ENCODE measurements at regions not wholly inside any gene's neighbourhood (a gene's known extent, or its start where the extent isn't known, plus 50 kb on each side); places are given as distances from the start of the nearest gene placed in this dataset.
A peak's percentile ranks its signal among the peaks of the same experiment; 100 is the strongest.
"Not testable (repeated sequence)": the region's sequence is repeated elsewhere in the genome, so short reads cannot be mapped to it uniquely, and the experiment has no call there.

DNA sequence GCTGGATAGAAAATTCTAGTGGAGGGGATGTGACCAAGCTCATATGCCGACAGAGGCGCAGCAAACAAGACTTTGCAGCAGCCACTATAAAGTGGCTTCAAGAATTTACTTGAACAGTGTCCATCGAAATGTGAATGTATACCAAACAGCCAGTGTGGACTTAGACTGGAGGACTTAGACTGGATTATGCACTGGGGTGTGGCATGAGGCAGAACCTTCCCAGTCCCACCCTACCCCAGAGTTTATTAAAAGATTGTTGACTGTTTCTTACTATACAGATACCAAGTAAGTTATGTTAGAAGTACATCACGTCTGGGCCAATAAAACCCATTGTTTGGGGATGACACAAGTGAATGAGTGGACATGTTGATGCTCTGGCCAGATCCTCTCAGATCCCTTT is 561.3 kb upstream of the KLF4 start:
- intact Hi-C loops (cut with DNase I): no loop called here
- no peak for DNase-seq
- ATAC-seq (ENCODE audit: poor library complexity): no peak

DNA sequence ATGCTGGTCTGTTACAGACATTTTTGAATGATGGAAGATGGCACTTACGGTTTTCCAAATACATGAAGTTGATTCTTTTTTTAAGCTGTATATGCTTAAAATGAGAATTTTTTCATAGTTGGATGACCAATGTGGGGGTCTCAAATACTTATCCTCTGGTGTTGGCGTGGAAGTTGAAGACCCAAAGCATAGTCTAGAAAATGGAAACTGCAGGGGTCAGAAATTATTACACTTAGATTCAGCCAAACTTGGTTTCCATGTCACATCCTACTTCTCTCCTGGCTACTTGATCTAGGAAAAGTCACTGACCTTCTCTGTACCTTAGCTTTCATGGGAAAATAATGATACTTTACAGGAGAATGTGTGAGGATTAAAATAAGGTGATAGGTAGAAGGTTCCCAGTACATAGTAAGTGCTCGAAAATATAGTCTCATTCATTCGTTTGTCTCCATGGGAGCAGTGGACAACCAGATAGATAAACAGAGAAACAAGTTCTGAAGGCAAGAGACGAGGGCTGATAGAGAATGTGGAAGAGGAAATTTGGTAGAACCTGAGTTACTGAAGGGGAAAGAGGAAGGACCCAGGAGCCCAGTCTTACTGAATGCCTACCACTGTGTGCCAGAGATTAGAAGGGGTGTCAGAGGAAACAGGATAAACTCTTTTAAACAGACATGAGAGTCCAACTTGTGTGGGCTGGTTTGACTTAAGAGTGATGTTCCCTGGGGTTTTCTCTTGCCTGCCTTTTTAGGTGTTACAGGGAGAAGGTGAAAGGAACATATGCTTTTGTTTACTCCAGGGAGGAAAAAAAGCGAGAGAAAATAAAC is 560.3 kb upstream of the KLF4 start:
- intact Hi-C loops (cut with DNase I): no loop called here
- DNase-seq (no peak), ATAC-seq (ENCODE audit: poor library complexity) (no peak)

DNA sequence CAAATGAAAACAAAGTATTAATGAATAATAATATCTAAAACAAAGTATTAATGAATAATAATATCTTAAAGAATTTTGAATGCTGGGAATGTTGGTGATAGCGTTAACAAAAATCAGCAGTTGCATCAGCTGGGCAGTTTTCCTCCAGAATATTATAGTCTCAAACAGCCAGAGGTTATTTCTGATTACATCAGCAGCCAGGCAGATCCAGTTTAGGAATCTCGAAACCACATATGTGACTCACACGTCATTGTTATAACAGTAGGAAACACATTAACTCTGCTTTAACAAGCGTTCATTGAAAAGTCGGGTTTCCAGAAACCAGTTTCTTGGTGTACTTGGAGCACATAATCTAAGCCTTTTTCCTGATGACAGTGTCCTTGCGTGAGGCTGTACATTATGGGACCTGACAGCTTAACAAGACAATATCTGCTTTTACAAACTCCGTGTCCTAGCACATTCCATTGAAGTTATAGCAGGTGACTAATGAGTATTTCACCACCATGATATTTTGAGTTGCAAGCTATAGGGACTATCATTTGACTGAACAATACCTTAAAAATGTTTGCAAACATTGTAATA is 559.5 kb upstream of the KLF4 start:
- intact Hi-C loops (cut with DNase I): no loop called here
- no peak for DNase-seq
- ATAC-seq (ENCODE audit: poor library complexity): no peak

DNA sequence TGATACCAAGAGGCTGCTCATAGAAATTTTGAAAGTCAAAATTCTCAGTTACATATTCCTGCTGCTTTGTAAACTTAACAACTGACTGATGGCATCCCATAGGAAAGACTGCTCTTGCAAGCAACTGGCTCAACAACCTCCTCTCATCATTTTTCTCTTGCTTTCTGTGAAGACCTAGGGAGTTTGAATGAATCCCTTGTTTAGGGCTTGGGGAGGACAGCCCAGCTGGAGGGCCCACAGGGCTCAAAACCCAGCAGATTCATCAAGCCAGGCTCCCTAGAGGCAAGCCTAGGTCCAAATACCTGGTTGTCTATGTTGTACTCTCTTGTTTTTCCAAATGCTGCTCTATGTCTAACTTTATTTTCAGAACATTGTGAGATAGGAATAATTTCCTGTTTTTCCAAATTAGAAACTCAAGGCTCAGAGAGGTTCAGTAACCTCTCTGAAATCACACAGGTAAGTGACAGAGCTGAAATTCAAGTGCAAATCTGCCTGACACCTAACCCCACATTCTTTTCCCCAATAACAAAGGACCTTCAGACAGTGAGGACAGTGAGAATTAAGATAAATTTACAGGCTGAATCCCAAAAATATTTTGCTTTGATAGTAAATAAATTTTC is 558.9 kb upstream of the KLF4 start:
- DNase-seq: no peak
- ATAC-seq (ENCODE audit: poor library complexity): no peak
- intact Hi-C loops (cut with DNase I): no loop called here

DNA sequence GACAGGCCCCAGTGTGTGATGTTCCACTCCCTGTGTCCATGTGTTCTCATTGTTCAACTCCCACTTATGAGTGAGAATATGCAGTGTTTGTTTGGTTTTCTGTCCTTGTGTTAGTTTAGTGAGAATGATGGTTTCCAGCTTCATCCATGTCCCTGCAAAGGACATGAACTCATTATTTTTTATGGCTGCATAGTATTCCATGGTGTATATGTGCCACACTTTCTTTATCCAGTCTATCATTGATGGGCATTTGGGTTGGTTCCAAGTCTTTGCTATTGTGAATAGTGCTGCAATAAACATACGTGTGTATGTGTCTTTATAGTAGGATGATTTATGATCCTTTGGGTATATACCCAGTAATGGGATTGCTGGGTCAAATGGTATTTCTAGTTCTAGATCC is 558.2 kb upstream of the KLF4 start:
- ATAC-seq (ENCODE audit: poor library complexity); intact Hi-C loops (cut with DNase I); DNase-seq: not testable (repeated sequence)

DNA sequence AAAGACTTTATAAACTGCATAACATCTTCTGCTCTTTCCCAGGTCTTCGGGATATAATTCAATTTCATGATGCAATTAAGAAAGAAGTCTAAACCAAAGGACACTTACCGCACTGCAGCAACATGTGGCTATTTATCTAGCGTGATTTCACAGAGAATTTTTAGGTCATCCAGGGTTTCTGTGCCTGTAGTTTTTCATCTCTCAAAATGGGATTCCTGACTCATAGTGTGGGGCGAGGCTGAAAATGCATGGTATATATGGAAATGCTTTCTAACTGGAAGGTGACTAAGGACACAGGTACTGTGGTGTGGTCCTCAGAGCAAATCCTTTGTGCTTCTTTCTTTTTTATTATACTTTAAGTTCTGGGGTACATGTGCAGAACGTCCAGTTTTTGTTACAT is 557.7 kb upstream of the KLF4 start:
- intact Hi-C loops (cut with DNase I): no loop called here
- ATAC-seq (ENCODE audit: poor library complexity) (no peak), DNase-seq (no peak)

DNA sequence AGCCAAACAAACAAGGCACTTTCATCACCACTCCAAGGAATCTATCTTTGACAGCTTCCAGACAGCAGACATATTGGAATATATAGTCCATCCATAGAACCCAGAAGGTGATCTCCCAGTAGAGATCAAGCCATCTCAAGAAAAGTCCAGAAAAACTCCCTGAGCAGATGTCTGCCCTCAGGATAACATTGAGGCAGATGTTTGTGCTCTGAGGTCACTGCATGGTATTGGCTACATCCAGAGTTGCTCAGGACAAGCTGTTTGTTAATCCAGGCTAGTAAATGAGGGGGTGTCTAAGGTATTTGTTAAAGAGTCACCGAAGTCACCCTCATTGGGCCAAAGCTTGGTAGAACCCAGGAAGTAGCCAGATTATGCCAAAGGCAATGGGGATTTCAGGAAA is 556.3 kb upstream of the KLF4 start:
- DNase-seq (no peak), ATAC-seq (ENCODE audit: poor library complexity) (no peak)
- intact Hi-C loops (cut with DNase I): no loop called here

DNA sequence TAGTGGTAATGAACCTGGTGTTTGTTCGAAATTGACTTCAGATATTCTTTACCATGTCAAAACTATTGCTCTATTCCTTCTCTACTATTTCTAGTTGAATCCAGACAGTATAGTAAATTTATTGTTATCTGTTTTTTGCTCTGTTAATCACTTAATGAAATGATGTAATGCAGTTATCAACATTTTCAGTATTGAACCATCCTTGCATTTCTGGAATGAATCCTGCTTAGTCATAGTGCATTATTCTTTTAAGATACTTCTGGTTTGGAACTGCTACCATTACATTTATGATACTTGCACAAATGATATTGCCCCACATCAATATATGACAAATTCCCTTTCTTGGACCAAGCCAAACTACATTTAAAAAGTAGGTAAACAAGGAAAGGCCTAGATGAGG is 554.0 kb upstream of the KLF4 start:
- DNase-seq: no peak
- intact Hi-C loops (cut with DNase I): no loop called here
- ATAC-seq (ENCODE audit: poor library complexity): no peak

DNA sequence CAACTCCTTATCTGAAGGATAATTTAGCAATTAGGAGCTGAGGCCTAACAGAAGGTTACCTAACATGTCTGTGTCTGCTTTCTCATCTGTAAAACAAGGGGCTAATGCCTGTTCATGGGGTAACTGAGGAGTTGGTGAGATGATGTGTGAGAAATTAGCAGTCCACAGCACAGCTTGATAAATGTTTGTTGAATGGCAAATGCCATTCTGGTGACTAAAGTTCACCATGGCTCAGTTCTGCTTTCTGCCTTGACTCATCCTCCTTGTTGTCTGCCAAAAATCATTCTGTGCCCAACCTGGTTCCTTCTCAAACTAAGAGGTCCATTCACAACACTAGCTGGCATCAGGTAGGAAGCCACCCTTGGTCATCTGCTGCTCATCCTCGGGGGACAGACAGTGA is 552.0 kb upstream of the KLF4 start:
- intact Hi-C loops (cut with DNase I): no loop called here
- ATAC-seq (ENCODE audit: poor library complexity): no peak
- DNase-seq: no peak

DNA sequence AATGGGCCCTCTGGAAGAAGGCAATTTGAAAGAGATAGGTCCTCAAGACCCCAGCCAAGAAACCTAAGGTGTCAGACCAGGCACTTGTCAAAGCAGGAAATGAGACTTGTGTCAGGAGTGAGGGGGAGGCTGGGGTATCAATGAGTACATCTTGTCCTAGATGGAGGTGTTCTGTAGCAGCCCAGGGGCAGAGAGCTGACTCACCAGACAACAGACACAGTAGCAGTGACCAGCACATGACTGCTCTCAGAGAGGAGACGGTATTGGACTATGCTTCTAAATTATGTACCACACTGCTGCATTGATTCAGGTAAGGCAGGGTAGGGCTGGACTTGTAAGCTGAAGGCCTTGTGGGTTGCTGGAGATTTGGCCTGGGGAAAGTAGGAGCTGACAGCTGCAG is 551.2 kb upstream of the KLF4 start:
- DNase-seq (no peak), ATAC-seq (ENCODE audit: poor library complexity) (no peak)
- intact Hi-C loops (cut with DNase I): no loop called here

DNA sequence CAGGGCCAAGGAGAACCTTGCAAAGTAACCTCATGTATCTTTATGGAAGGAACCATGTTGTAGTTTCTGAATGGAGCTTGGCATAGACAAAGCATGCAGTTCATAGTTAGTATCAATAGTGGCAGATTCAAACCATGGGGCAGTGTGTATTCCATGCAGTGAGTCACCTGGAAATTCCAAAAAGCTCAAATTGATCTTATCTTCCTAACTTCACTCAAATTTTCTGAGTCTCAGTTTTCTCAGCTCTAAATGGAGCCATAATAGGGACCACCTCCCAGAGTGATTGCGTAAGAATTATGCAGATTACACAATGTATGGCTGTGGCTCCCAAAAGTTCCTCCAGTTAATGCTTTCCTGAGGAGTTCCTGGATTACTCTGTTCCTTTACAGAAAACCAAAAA is 549.9 kb upstream of the KLF4 start:
- DNase-seq (no peak), ATAC-seq (ENCODE audit: poor library complexity) (no peak)
- intact Hi-C loops (cut with DNase I): no loop called here

DNA sequence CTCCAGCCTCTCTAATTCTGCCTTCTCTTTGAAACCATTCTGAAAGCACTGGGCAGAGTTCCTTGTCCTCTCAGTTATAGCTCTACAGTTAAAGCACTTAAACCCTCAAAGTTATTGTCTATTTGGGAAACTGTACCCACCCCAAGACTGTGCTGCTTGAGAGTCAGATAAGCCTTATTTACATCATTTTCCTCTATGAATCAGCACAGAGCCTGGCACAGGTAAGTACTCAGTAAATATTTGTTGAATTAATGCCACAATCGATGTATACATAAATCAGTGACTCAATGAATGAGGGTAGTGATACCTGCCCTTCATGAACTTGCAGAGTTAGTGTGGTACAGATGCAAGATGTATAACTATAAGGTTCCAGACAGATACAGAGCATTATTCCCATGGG is 549.4 kb upstream of the KLF4 start:
- no peak for DNase-seq

DNA sequence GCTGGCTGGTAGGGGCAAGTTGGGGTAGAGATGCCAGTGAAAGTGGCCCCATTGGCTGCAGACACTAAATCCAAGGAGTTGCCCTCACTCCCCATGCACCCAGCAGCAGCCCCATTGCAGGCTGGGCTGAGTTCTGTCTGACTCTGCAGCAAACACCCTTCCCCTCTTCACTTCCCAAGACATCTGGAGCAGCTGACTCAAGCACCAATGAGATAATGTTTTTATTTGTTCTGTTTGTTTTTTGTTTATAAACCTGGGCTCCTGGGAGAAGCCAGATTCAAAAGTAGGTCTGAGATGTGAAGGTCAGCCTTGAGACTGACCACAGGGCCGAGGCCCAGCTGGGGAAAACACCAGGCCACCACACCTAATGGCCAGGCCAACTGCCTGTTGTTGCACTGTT is 545.9 kb upstream of the KLF4 start:
- intact Hi-C loops (cut with DNase I): no loop called here
- DNase-seq: no peak
- ATAC-seq (ENCODE audit: poor library complexity): no peak

More for the DNA sequence above, 549.4 kb upstream of the KLF4 start:
- intact Hi-C loops (cut with DNase I): no loop called here
- no peak for ATAC-seq (ENCODE audit: poor library complexity)

DNA sequence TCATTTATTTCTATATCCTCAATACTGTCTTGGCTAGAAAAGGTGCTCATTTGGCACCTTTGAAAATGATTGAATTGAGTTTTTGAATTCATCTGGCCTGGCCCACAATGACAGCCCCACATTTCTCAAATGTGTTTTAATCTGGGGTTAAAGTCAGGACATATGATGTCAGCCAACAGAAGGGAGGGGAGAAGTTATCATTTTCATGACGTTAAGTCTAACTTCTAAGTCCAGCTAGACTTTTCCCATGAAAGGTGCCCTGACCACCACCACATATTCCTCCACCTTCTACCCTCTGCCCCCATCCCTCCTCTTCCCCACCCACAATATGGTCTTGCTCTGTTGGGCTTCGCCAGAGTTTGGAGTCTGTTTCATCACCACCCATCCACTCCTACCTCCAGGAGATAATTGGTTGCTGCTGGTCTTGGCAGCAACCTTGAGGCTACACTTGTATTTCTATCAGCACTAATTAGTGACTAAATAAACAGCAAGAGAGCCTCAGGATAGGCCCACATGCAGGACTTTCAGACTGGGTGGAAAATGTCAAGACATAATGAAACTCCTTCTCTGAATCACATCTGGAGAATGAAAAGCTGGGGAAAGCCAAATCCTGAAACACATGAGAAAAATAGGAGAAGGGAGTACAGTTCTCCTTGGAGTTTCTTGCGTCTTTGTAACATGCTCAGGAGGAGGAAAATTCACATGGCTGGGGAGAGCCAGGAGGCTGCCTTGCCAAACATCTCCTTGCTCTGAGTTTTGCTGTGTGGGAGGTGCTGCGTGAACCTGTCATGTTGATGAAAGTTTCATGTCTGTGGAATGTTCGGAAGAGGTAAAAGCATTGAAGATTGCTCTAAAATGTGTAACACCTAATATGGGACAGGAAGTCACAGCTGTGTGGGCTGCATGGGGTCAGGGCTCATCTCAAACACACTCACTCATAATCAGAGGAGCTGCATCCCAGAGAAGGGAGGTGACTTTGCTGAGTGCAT is 544.7 kb upstream of the KLF4 start:
- peak; percentile 67 for ATAC-seq (ENCODE audit: poor library complexity)
- intact Hi-C loops (cut with DNase I): no loop called here
- no peak for DNase-seq

DNA sequence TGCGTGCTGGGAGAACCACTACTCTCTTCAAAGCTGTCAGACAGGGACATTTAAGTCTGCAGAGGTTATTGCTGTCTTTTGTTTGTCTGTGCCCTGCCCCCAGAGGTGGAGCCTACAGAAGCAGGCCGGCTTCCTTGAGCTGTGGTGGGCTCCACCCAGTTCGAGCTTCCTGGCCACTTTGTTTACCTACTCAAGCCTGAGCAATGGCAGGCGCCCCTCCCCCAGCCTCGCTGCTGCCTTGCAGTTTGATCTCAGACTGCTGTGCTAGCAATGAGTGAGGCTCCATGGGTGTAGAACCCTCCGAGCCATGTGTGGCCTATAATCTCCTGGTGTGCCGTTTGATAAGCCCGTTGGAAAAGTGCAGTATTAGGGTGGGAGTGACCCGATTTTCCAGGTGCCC is 542.5 kb upstream of the KLF4 start:
- intact Hi-C loops (cut with DNase I); DNase-seq; ATAC-seq (ENCODE audit: poor library complexity): not testable (repeated sequence)

DNA sequence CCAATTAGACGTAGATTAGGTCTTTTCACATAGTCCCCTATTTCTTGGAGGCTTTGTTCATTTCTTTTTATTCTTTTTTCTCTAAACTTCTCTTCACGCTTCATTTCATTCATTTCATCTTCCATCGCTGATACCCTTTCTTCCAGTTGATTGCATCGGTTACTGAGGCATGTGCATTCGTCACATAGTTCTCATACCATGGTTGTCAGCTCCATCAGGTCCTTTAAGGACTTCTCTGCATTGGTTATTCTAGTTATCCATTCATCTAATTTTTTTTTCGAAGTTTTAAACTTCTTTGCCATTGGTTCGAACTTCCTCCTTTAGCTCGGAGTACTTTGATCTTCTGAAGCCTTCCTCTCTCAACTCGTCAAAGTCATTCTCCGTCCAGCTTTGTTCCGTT is 541.7 kb upstream of the KLF4 start:
- intact Hi-C loops (cut with DNase I); DNase-seq; ATAC-seq (ENCODE audit: poor library complexity): not testable (repeated sequence)

DNA sequence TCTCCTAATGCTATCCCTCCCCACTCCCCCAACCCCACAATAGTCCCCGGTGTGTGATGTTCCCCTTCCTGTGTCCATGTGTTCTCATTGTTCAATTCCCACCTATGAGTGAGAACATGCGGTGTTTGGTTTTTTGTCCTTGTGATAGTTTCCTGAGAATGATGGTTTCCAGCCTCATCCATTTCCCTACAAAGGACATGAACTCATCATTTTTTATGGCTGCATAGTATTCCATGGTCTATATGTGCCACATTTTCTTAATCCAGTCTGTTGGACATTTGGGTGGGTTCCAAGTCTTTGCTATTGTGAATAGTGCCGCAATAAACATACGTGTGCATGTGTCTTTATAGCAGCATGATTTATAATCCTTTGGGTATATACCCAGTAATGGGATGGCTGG is 537.1 kb upstream of the KLF4 start:
- intact Hi-C loops (cut with DNase I); DNase-seq; ATAC-seq (ENCODE audit: poor library complexity): not testable (repeated sequence)

DNA sequence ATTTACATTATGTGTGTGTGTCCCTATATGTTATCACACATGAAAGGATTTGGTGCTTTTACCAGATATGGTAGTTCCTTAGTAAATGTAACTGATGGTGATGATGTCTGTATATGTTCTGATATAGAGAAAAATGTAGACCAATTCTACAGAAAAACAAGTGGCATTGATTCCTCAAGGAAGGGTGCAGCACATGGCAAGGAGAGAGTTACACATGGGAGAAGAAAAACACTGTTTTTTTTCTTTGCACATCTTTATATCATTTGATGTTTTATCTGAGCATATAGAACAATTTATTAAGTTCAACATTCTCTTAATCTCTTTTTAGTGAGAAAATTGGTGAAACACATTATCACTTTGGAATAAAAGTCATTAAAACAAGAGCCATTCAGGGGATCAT is 535.0 kb upstream of the KLF4 start:
- no peak for DNase-seq
- no peak for ATAC-seq (ENCODE audit: poor library complexity)
- intact Hi-C loops (cut with DNase I): no loop called here
